GM19035 (cell line): ENCODE measurements at regions not wholly inside any gene's neighbourhood (a gene's known extent, or its start where the extent isn't known, plus 50 kb on each side); places are given as distances from the start of the nearest gene placed in this dataset.

Experiments
- ATAC-seq: cut with Tn5 transposase; IDR thresholded peaks from one replicate; pipeline ENCODE4 v1.9.1; 2021; ENCODE audit not compliant: unreplicated experiment

- no peak for ATAC-seq
These were observed 500.3 kb upstream of the SMIM21 start for GRCh38 chr18:75927791-75928190.

- ATAC-seq = no peak
These were observed 499.3 kb upstream of the SMIM21 start for GRCh38 chr18:75926811-75927210.

GRCh38 chr18:75923169-75923568 lies 495.7 kb upstream of the SMIM21 start:
- no peak for ATAC-seq

- ATAC-seq = no peak
These were observed 489.1 kb upstream of the SMIM21 start for GRCh38 chr18:75916624-75916982.

- no peak for ATAC-seq
These were observed 488.6 kb upstream of the SMIM21 start for GRCh38 chr18:75915941-75916623.

- ATAC-seq = no peak
These were observed 485.3 kb upstream of the SMIM21 start for GRCh38 chr18:75912829-75913228.

GRCh38 chr18:75904416-75904815 lies 476.9 kb upstream of the SMIM21 start:
- ATAC-seq = no peak

GRCh38 chr18:75898651-75899050 lies 471.1 kb upstream of the SMIM21 start:
- ATAC-seq = no peak

GRCh38 chr18:75897386-75897785 lies 469.9 kb upstream of the SMIM21 start:
- ATAC-seq = no peak

GRCh38 chr18:75896865-75897264 lies 469.4 kb upstream of the SMIM21 start:
- no peak for ATAC-seq

- ATAC-seq = no peak
These were observed 467.6 kb upstream of the SMIM21 start for GRCh38 chr18:75895135-75895534.

GRCh38 chr18:75884728-75885127 lies 457.2 kb upstream of the SMIM21 start:
- no peak for ATAC-seq

- ATAC-seq = no peak
These were observed 453.5 kb upstream of the SMIM21 start for GRCh38 chr18:75880925-75881504.

GRCh38 chr18:75880266-75880665 lies 452.8 kb upstream of the SMIM21 start:
- ATAC-seq = no peak

GRCh38 chr18:75879196-75879595 lies 451.7 kb upstream of the SMIM21 start:
- no peak for ATAC-seq

- no peak for ATAC-seq
These were observed 448.1 kb upstream of the SMIM21 start for GRCh38 chr18:75875559-75875958.

- no peak for ATAC-seq
These were observed 447.0 kb upstream of the SMIM21 start for GRCh38 chr18:75874401-75875089.

- no peak for ATAC-seq
These were observed 444.1 kb upstream of the SMIM21 start for GRCh38 chr18:75871596-75871995.

GRCh38 chr18:75869162-75869561 lies 441.7 kb upstream of the SMIM21 start:
- ATAC-seq = no peak

- ATAC-seq = no peak
These were observed 440.5 kb upstream of the SMIM21 start for GRCh38 chr18:75868031-75868430.

- ATAC-seq = no peak
These were observed 438.1 kb upstream of the SMIM21 start for GRCh38 chr18:75865639-75866038.

GRCh38 chr18:75864816-75865215 lies 437.3 kb upstream of the SMIM21 start:
- ATAC-seq = no peak
